Thyroid gland (tissue), 4 donors: ENCODE measurements at regions not wholly inside any gene's neighbourhood (a gene's known extent, or its start where the extent isn't known, plus 50 kb on each side); places are given as distances from the start of the nearest gene placed in this dataset.

Experiments
- POLR2A ChIP-seq, 2 donors: fragments of 450-650 bp; IDR thresholded peaks; one replicate each; pipeline ENCODE4 v1.6.1; 2017; ENCODE audit warnings: antibody characterized with exemption in 2 of 2, mild to moderate bottlenecking in 2 of 2, moderate library complexity in 1 of 2
- TF ChIP-seq, protein P1 (sequence below), 6 experiments: fragments of 200-600 bp in 3 of 6; fragments of 450-650 bp in 3 of 6; sonication (generic) in 3 of 6; IDR thresholded peaks; one replicate each; pipeline ENCODE4 v1.5.1; 2016 to 2019; ENCODE audit warnings: antibody characterized with exemption in 6 of 6, mild to moderate bottlenecking in 2 of 6, inconsistent platforms in 1 of 6, moderate library complexity in 1 of 6

DNA sequence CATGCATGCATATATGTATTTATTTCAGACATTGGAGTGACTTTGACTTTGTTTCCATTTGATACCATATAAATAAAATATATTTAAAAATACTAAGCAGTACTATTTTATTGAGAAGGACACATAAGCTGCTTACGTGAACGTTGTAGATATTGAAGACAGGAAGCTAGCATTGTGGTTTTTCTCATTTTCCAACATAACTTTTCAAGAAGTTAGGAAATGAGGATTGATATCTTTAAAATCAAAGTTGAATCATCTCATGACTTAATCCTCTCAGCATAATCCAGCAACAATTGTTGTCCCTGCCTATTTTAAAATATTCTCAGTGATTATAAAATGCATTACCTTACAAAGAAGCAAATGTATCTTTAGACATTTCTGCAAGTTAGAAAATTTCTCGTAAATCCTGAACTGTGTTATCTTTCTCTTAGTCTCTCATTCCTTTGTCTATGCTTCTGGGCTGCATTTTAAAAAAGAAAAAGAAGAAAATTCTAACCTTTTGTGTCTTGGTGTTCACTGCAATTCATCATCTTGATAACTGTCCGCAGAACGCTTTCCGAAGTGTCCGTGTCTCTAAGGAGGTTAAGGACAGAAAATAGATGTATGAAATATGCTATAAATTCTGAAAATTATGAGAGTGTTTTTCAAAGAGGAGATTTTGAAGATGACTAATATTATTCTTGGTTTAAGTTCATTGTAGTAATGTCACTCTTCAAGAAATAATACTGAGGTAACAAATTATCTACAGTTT lies 1089.9 kb upstream of the CDH6 start:
- TF ChIP-seq, protein P1, sequence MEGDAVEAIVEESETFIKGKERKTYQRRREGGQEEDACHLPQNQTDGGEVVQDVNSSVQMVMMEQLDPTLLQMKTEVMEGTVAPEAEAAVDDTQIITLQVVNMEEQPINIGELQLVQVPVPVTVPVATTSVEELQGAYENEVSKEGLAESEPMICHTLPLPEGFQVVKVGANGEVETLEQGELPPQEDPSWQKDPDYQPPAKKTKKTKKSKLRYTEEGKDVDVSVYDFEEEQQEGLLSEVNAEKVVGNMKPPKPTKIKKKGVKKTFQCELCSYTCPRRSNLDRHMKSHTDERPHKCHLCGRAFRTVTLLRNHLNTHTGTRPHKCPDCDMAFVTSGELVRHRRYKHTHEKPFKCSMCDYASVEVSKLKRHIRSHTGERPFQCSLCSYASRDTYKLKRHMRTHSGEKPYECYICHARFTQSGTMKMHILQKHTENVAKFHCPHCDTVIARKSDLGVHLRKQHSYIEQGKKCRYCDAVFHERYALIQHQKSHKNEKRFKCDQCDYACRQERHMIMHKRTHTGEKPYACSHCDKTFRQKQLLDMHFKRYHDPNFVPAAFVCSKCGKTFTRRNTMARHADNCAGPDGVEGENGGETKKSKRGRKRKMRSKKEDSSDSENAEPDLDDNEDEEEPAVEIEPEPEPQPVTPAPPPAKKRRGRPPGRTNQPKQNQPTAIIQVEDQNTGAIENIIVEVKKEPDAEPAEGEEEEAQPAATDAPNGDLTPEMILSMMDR (IDR thresholded peaks at IDR 0.05), result no peak
- no peak for TF ChIP-seq POLR2A (IDR thresholded peaks at IDR 0.05)
